Trophoblast cell (in vitro differentiated cells and primary cell): ENCODE measurements at regions not wholly inside any gene's neighbourhood (a gene's known extent, or its start where the extent isn't known, plus 50 kb on each side); places are given as distances from the start of the nearest gene placed in this dataset.
"Not testable (repeated sequence)": the region's sequence is repeated elsewhere in the genome, so short reads cannot be mapped to it uniquely, and the experiment has no call there.

Source experiments
- DNase-seq, 2 donors: peaks; one replicate each; pipeline ENCODE4 v3.0.0-alpha.2; 2016
- H2AFZ ChIP-seq: 2 replicates; pipeline ENCODE4 v1.6.1; 2013; ENCODE audit warnings: low read length, moderate library complexity, mild to moderate bottlenecking; ENCODE audit not compliant: insufficient read depth, poor library complexity
- H2AK5ac ChIP-seq: 2 replicates; pipeline ENCODE4 v1.6.1; 2013; ENCODE audit warnings: mild to moderate bottlenecking, low read length
- H2BK120ac ChIP-seq: 2 replicates; pipeline ENCODE4 v1.6.1; 2013; ENCODE audit warnings: low read length, mild to moderate bottlenecking, moderate library complexity; ENCODE audit not compliant: insufficient read depth, poor library complexity
- H2BK12ac ChIP-seq: 2 replicates; pipeline ENCODE4 v1.6.1; 2013; ENCODE audit warnings: mild to moderate bottlenecking, low read length, moderate library complexity
- H2BK5ac ChIP-seq: 2 replicates; pipeline ENCODE4 v1.6.1; 2013; ENCODE audit warnings: low read length, low read depth, moderate library complexity, mild to moderate bottlenecking; ENCODE audit not compliant: poor library complexity
- H3K14ac ChIP-seq: 2 replicates; pipeline ENCODE4 v1.6.1; 2013; ENCODE audit warnings: mild to moderate bottlenecking, low read length
- H3K18ac ChIP-seq: 2 replicates; pipeline ENCODE4 v1.6.1; 2013; ENCODE audit warnings: mild to moderate bottlenecking, low read length
- H3K23ac ChIP-seq: 2 replicates; pipeline ENCODE4 v1.6.1; 2013; ENCODE audit warnings: low read length
- H3K27ac ChIP-seq: 2 replicates; pipeline ENCODE4 v1.5.1; 2013; ENCODE audit warnings: low read depth, mild to moderate bottlenecking, inconsistent platforms, low read length, moderate library complexity
- H3K27me3 ChIP-seq: 2 replicates; pipeline ENCODE4 v1.6.1; 2013; ENCODE audit warnings: inconsistent platforms, mild to moderate bottlenecking, low read length, moderate library complexity; ENCODE audit not compliant: insufficient read depth
- H3K36me3 ChIP-seq, 2 experiments: 1 replicate in 1 of 2; 2 replicates in 1 of 2; pipeline ENCODE4 v1.6.1; 2013; ENCODE audit warnings: low read length in 2 of 2, mild to moderate bottlenecking in 2 of 2, moderate library complexity in 1 of 2; ENCODE audit not compliant: insufficient read depth in 2 of 2, control insufficient read depth in 1 of 2
- H3K4ac ChIP-seq: 2 replicates; pipeline ENCODE4 v1.6.1; 2013; ENCODE audit warnings: low read depth, mild to moderate bottlenecking, low read length, moderate library complexity
- H3K4me1 ChIP-seq, 2 experiments: 1 replicate in 1 of 2; 2 replicates in 1 of 2; pipeline ENCODE4 v1.6.1; 2013; ENCODE audit warnings: low read length in 2 of 2, mild to moderate bottlenecking in 2 of 2, moderate library complexity in 1 of 2; ENCODE audit not compliant: insufficient read depth in 2 of 2, control insufficient read depth in 1 of 2
- H3K4me2 ChIP-seq: 2 replicates; pipeline ENCODE4 v1.6.1; 2013; ENCODE audit warnings: inconsistent platforms, mild to moderate bottlenecking, low read length, moderate library complexity
- H3K4me3 ChIP-seq: 2 replicates; pipeline ENCODE4 v1.5.1; 2013; ENCODE audit warnings: mild to moderate bottlenecking, low read depth, low read length, inconsistent platforms
- H3K79me1 ChIP-seq: one replicate; pipeline ENCODE4 v1.6.1; 2013; ENCODE audit warnings: low read length
- H3K79me2 ChIP-seq: 2 replicates; pipeline ENCODE4 v1.6.1; 2013; ENCODE audit warnings: low read length, mild to moderate bottlenecking; ENCODE audit not compliant: control insufficient read depth, insufficient read depth, poor library complexity
- H3K9ac ChIP-seq: 2 replicates; pipeline ENCODE4 v1.6.1; 2013; ENCODE audit warnings: mild to moderate bottlenecking, low read length
- H3K9me3 ChIP-seq: 2 replicates; pipeline ENCODE4 v1.6.1; 2013; ENCODE audit warnings: low read depth, mild to moderate bottlenecking, control low read depth, inconsistent platforms, low read length; ENCODE audit not compliant: insufficient read depth
- H4K12ac ChIP-seq: 2 replicates; pipeline ENCODE4 v1.6.1; 2013; ENCODE audit warnings: low read depth, mild to moderate bottlenecking, low read length, moderate library complexity
- H4K8ac ChIP-seq: 2 replicates; pipeline ENCODE4 v1.6.1; 2013; ENCODE audit warnings: low read depth, mild to moderate bottlenecking, low read length, moderate library complexity
- H4K91ac ChIP-seq: one replicate; pipeline ENCODE4 v1.6.1; 2013; ENCODE audit warnings: low read depth, mild to moderate bottlenecking, low read length, moderate library complexity
- WGBS: extraction: QIAGEN DNeasy Blood & Tissue Kit; methylation state at CpG from one replicate; pipeline ENCODE4 v1.1.7; 2013; ENCODE audit warnings: missing lambda C conversion rate; ENCODE audit not compliant: insufficient read length, insufficient coverage; ENCODE audit errors: extremely low coverage; 5-methylcytosine and 5-hydroxymethylcytosine counted together

DNA sequence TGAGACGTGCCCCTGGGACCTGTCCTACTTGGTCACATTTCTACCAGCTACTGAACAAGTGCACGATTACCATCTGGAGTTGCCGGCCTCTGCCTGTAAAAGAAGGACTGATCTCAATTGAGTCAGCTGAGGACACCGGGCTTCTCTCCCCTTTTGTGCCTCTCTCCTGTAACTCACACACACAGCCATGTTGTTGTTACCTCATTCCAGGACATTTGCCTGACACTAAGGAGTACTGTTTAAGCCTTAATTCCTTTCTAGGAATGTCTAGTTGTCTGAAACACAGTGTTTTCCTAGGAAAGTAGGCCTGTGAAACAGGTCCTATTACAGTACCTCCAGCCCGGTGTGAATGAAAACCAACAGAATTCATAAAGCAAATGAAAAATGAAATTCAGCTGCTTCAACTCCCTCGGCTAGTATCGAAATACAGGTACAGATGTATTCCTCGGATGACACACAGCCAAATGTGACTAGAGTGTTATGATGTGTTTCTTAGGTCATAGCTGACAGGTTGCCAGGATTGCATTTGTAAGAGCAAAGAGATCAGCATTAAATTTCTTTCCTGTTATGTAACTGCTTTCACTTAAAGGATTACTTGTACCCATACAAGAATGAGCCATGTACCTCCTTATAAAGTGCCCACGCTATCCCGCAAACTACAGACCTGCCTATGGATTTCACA lies 152.0 kb upstream of the IRS2 start:
- Histone ChIP-seq H3K18ac (no peak overlapping the region), H4K91ac (no peak overlapping the region), H3K27ac (no peak overlapping the region), H3K14ac (no peak overlapping the region), H2AFZ (no peak overlapping the region), H2BK5ac (no peak overlapping the region), H3K4me2 (no peak overlapping the region), H3K9me3 (no peaks in the 10 kb centered on the region), H3K4ac (no peak overlapping the region), H3K4me3 (no peak overlapping the region), H3K4me1 (peaks cover 2 to 3% of the 10 kb centered on the region in 2 experiments), H3K79me2 (no peaks in the 10 kb centered on the region), H3K36me3 (no peaks in the 10 kb centered on the region), H2AK5ac (no peak overlapping the region), H4K8ac (no peak overlapping the region), H2BK120ac (no peak overlapping the region), H3K9ac (no peak overlapping the region), H3K79me1 (peaks cover 2% of the 10 kb centered on the region), H3K23ac (no peak overlapping the region), H2BK12ac (no peak overlapping the region), H3K27me3 (no peaks in the 10 kb centered on the region), H4K12ac (no peak overlapping the region)
- WGBS = no CpG with 5 or more reads among the region's 10 CpGs
- DNase-seq = no peak

GRCh38 chr13:109934520-109934919 lies 148.1 kb upstream of the IRS2 start:
- not testable (repeated sequence) for H3K9ac ChIP-seq, H2AFZ ChIP-seq, H3K79me1 ChIP-seq, H3K36me3 ChIP-seq, H3K27me3 ChIP-seq, H2BK5ac ChIP-seq, DNase-seq, H3K23ac ChIP-seq, H2AK5ac ChIP-seq, H4K91ac ChIP-seq, H3K27ac ChIP-seq, H3K4me2 ChIP-seq, H4K12ac ChIP-seq, H3K14ac ChIP-seq, H3K79me2 ChIP-seq, H3K4me3 ChIP-seq, H4K8ac ChIP-seq, H3K18ac ChIP-seq, H3K9me3 ChIP-seq, H3K4ac ChIP-seq, H2BK12ac ChIP-seq, H3K4me1 ChIP-seq, H2BK120ac ChIP-seq
- WGBS = no CpG with 5 or more reads among the region's 5 CpGs

- Histone ChIP-seq H2BK120ac (no peak overlapping the region), H2AFZ (no peak overlapping the region), H3K79me2 (no peaks in the 10 kb centered on the region), H3K23ac (no peak overlapping the region), H4K8ac (no peak overlapping the region), H3K18ac (no peak overlapping the region), H4K91ac (no peak overlapping the region), H2AK5ac (no peak overlapping the region), H3K14ac (no peak overlapping the region), H3K27me3 (no peaks in the 10 kb centered on the region), H3K4me3 (no peak overlapping the region), H2BK5ac (no peak overlapping the region), H3K4me2 (no peak overlapping the region), H3K4ac (no peak overlapping the region), H3K27ac (no peak overlapping the region), H3K4me1 (no peaks in the 10 kb centered on the region), H2BK12ac (no peak overlapping the region), H3K36me3 (no peaks in the 10 kb centered on the region), H3K9ac (no peak overlapping the region), H3K9me3 (no peaks in the 10 kb centered on the region), H4K12ac (no peak overlapping the region), H3K79me1 (peaks cover 2% of the 10 kb centered on the region)
- DNase-seq = no peak
- WGBS = no CpG with 5 or more reads among the region's 7 CpGs
Observed at GRCh38 chr13:109933476-109933875, 147.1 kb upstream of the IRS2 start.

- no peaks in the 10 kb centered on the region for H3K36me3 ChIP-seq
- H2BK120ac ChIP-seq = no peak overlapping the region
- H3K4ac ChIP-seq = no peak overlapping the region
- H4K91ac ChIP-seq = no peak overlapping the region
- no peaks in the 10 kb centered on the region for H3K4me1 ChIP-seq
- no peaks in the 10 kb centered on the region for H3K79me1 ChIP-seq
- no peak overlapping the region for H2BK5ac ChIP-seq
- H3K9ac ChIP-seq = no peak overlapping the region
- no peak overlapping the region for H2AK5ac ChIP-seq
- no peak overlapping the region for H3K14ac ChIP-seq
- no peaks in the 10 kb centered on the region for H3K9me3 ChIP-seq
- H3K4me3 ChIP-seq = no peak overlapping the region
- no CpG with 5 or more reads among the region's 1 CpG for WGBS
- H3K79me2 ChIP-seq = no peaks in the 10 kb centered on the region
- no peaks in the 10 kb centered on the region for H3K27me3 ChIP-seq
- no peak overlapping the region for H3K4me2 ChIP-seq
- H2BK12ac ChIP-seq = no peak overlapping the region
- H2AFZ ChIP-seq = no peak overlapping the region
- no peak for DNase-seq
- no peak overlapping the region for H4K12ac ChIP-seq
- H3K27ac ChIP-seq = no peak overlapping the region
- no peak overlapping the region for H4K8ac ChIP-seq
- no peak overlapping the region for H3K23ac ChIP-seq
- H3K18ac ChIP-seq = no peak overlapping the region
Observed at GRCh38 chr13:109924376-109924775, 138.0 kb upstream of the IRS2 start.
